ENCODE measurements at regions not wholly inside any gene's neighbourhood (a gene's known extent, or its start where the extent isn't known, plus 50 kb on each side); places are given as distances from the start of the nearest gene placed in this dataset.

DNA sequence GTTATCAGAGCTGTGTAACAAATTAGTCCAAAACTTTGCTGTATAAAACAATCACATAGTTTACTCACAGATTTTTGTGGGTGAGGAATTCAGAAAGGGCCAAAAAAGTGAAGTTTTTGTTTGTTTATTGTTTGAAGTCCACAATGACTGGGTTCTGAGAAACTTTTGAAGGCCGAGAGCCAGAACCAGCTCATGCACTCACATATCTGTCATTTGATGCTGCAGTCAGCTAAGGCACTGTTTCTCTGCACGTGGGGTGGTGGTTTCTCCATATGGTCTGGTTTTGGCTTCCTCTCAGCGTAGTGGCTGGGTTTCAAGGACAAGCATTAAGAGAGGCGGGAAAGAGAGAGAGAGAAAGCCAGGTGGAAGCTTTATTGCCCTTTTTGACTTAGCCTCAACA, 131.8 kb downstream of the TWIST2 start:
- H4K20me1 ChIP-seq (ENCODE audit: insufficient read depth, low read length) = no peaks in the 10 kb centered on the region
- ChIA-PET POLR2A (no interaction called here), CTCF (ENCODE audit: low intra/inter-chr PET ratio, low total read pairs) (no interaction called here)
- WGBS (ENCODE audit: low lambda C conversion rate) = 21% methylated on average over 4 of the region's 4 CpGs
- no peaks in the 10 kb centered on the region for H3K36me3 ChIP-seq (replicated peaks in 1 of 2; ENCODE audit: control insufficient read depth in 1 of 2, insufficient read depth in 2 of 2, low read length in 2 of 2)
- no peaks in the 10 kb centered on the region for H3K9me3 ChIP-seq (ENCODE audit: low read length)
- no TSS peak for BruUV-seq (replicated peaks)
- in situ Hi-C loops (cut with HindIII; ENCODE audit: extremely low pct_ligation_motif_present, low pct_unique_long_range_greater_than_20kb) (no loop called here), intact Hi-C loops (cut with micrococcal nuclease; ENCODE audit: unreplicated experiment) (no loop called here)
- peak; percentile 12; the same call in 1 of the 2 replicates for TF ChIP-seq MNT (IDR thresholded peaks at IDR 0.05)
- TF ChIP-seq ZNF282 (IDR thresholded peaks at IDR 0.05; ENCODE audit: partially characterized antibody) = no peak
- no peak for TF ChIP-seq ZBTB7A (CRISPR knock-in tag; IDR thresholded peaks at IDR 0.05)
- ATAC-seq (no peak), FAIRE-seq (no peak), DNase-seq (ENCODE audit: low spot score) (no peak)
- H2AFZ ChIP-seq (ENCODE audit: low read length) = no peak overlapping the region
- no peak overlapping the region for H3K4me3 ChIP-seq (replicated peaks in 1 of 3; ENCODE audit: insufficient read depth in 1 of 3, low read depth in 2 of 3, low read length in 3 of 3)
- no peak overlapping the region for H3K9ac ChIP-seq (ENCODE audit: insufficient read depth, low read depth, low read length)
- peaks cover 2 to 16% of the 10 kb centered on the region in 2 experiments; a peak in 2 of 5 replicates for H3K27me3 ChIP-seq (ENCODE audit: control insufficient read depth in 1 of 2, insufficient read depth in 2 of 2, low read length in 2 of 2)
- H3K27ac ChIP-seq (ENCODE audit: extremely low read length, insufficient read depth, low read length) = no peak overlapping the region
- H3K4me2 ChIP-seq (ENCODE audit: low read depth, low read length) = no peak overlapping the region
- no peaks in the 10 kb centered on the region for H3K4me1 ChIP-seq (ENCODE audit: insufficient read depth, low read length)
- no peaks in the 10 kb centered on the region for H3K79me2 ChIP-seq (ENCODE audit: insufficient read depth, low read length)

DNA sequence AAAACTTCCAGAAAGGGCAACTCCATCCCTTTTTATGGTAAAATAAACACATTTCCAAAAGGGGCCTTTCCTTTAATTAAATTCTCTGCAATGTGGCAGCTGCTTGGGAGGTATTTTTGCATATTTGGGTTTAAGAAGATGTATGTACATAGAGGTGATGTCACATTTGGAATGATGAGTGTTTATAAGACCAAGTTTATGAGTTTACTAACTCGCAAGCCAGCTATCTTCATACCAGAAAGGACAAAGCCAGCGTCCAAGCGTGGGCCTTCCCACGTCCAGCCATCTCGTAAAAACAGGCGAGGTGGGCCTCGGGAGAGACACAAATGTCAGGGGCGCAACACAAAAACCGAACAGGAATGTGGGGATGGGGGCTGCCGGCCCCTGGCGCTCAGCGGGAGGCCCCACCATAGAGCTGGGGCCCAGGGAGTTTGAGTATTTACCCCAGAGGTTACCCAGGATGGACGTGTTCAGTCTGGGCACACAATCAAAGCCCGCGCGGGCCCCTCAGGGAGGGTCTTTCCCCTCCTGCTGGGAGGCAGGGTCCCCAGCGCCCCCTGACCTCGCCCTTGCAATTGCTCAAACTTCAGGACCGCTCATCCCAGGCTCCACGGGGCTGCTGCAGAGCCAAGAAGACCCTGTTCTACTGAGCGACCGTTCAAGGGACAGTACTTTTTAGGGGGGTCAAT, 137.3 kb downstream of the TWIST2 start:
- no peak overlapping the region for H3K4me3 ChIP-seq (replicated peaks in 1 of 3; ENCODE audit: insufficient read depth in 1 of 3, low read depth in 2 of 3, low read length in 3 of 3)
- no peak for DNase-seq (ENCODE audit: low spot score)
- H3K36me3 ChIP-seq (replicated peaks in 1 of 2; ENCODE audit: control insufficient read depth in 1 of 2, insufficient read depth in 2 of 2, low read length in 2 of 2) = no peaks in the 10 kb centered on the region
- H3K27me3 ChIP-seq (ENCODE audit: control insufficient read depth in 1 of 2, insufficient read depth in 2 of 2, low read length in 2 of 2) = peaks cover 13 to 60% of the 10 kb centered on the region in 2 experiments; a peak in 4 of 5 replicates
- H4K20me1 ChIP-seq (ENCODE audit: insufficient read depth, low read length) = no peaks in the 10 kb centered on the region
- H3K9ac ChIP-seq (ENCODE audit: insufficient read depth, low read depth, low read length) = no peak overlapping the region
- H3K79me2 ChIP-seq (ENCODE audit: insufficient read depth, low read length) = no peaks in the 10 kb centered on the region
- ATAC-seq = no peak
- no peaks in the 10 kb centered on the region for H3K9me3 ChIP-seq (ENCODE audit: low read length)
- WGBS (ENCODE audit: low lambda C conversion rate) = 17% methylated on average over 15 of the region's 22 CpGs
- H2AFZ ChIP-seq (ENCODE audit: low read length) = no peak overlapping the region
- no peak overlapping the region for H3K4me2 ChIP-seq (ENCODE audit: low read depth, low read length)
- no peaks in the 10 kb centered on the region for H3K4me1 ChIP-seq (ENCODE audit: insufficient read depth, low read length)
- FAIRE-seq = no peak
- ChIA-PET POLR2A (no interaction called here), CTCF (ENCODE audit: low intra/inter-chr PET ratio, low total read pairs) (no interaction called here)
- intact Hi-C loops (cut with micrococcal nuclease; ENCODE audit: unreplicated experiment) = no loop called here
- in situ Hi-C loops (cut with HindIII; ENCODE audit: extremely low pct_ligation_motif_present, low pct_unique_long_range_greater_than_20kb) = no loop called here
- H3K27ac ChIP-seq (ENCODE audit: extremely low read length, insufficient read depth, low read length) = no peak overlapping the region
- TF ChIP-seq POGZ (CRISPR knock-in tag; IDR thresholded peaks at IDR 0.05) (no peak), REXO4 (CRISPR knock-in tag; IDR thresholded peaks at IDR 0.05; ENCODE audit: borderline replicate concordance) (no peak), ZNF563 (CRISPR knock-in tag; IDR thresholded peaks at IDR 0.05) (no peak), ZBTB43 (CRISPR knock-in tag; conservative IDR thresholded peaks at IDR 0.05) (no peak), ZNF850 (CRISPR knock-in tag; conservative IDR thresholded peaks at IDR 0.05) (no peak), ZNF326 (CRISPR knock-in tag; IDR thresholded peaks at IDR 0.05; ENCODE audit: borderline replicate concordance) (no peak), NFIB (CRISPR knock-in tag; IDR thresholded peaks at IDR 0.05; ENCODE audit: borderline replicate concordance) (no peak), TGIF2 (CRISPR knock-in tag; IDR thresholded peaks at IDR 0.05) (no peak), PHF8 (CRISPR knock-in tag; IDR thresholded peaks at IDR 0.05) (no peak), HBP1 (CRISPR knock-in tag; IDR thresholded peaks at IDR 0.05; ENCODE audit: low read depth) (no peak)
- TF ChIP-seq, protein P1, sequence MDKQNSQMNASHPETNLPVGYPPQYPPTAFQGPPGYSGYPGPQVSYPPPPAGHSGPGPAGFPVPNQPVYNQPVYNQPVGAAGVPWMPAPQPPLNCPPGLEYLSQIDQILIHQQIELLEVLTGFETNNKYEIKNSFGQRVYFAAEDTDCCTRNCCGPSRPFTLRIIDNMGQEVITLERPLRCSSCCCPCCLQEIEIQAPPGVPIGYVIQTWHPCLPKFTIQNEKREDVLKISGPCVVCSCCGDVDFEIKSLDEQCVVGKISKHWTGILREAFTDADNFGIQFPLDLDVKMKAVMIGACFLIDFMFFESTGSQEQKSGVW (CRISPR knock-in tag; IDR thresholded peaks at IDR 0.05; ENCODE audit: borderline replicate concordance) = no peak
- BruUV-seq (replicated peaks) = no TSS peak
